Stimulated activated memory B cell treated with anti-CD40 and anti-IgM and Interleukin-4, amounts not matched to agents 10 μg/mL and 1 μg/mL and 100 μg/mL, for 72 hours (primary cell): ENCODE measurements at regions not wholly inside any gene's neighbourhood (a gene's known extent, or its start where the extent isn't known, plus 50 kb on each side); places are given as distances from the start of the nearest gene placed in this dataset.

Experiments
- ATAC-seq: fragments of 150-1000 bp; cut with Tn5 transposase; 2 replicates; pipeline ENCODE4 v1.10.0; 2021
- H3K27ac Mint-ChIP-seq: one replicate; pipeline ENCODE4 v1.8.0; 2022; ENCODE audit warnings: mild to moderate bottlenecking, mixed read lengths
- H3K27me3 Mint-ChIP-seq: one replicate; pipeline ENCODE4 v1.8.0; 2022; ENCODE audit warnings: mixed read lengths
- H3K36me3 Mint-ChIP-seq: one replicate; pipeline ENCODE4 v1.8.0; 2022; ENCODE audit warnings: mixed read lengths
- H3K4me1 Mint-ChIP-seq: one replicate; pipeline ENCODE4 v1.8.0; 2022; ENCODE audit warnings: mixed read lengths
- H3K4me3 Mint-ChIP-seq: one replicate; pipeline ENCODE4 v1.8.0; 2022; ENCODE audit warnings: mild to moderate bottlenecking, moderate library complexity, mixed read lengths
- H3K9me3 Mint-ChIP-seq: one replicate; pipeline ENCODE4 v1.8.0; 2022; ENCODE audit warnings: mixed read lengths

DNA sequence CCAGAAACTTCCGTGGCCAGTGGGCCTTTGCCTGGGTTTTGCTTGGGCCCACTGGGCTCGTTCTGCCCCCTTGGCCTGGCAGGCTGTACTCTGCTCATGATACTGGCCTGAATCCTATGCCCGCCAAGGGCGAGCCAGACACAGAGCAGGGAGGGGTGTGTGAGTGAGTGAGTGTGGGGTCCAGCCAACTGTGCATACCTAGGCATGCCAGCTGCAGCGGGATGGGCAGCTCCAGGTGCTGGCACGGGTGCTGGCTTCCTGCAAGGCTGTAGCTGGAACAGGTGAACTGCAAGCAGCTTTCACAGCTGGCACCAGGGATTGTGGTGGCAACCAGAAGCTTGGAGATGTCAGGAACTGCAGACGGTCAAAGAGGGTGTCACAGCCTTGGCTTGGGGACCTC is 1276.4 kb downstream of the SLC16A7 start:
- Mint-ChIP-seq H3K4me1 (no peaks in the 10 kb centered on the region), H3K9me3 (no peaks in the 10 kb centered on the region), H3K36me3 (no peaks in the 10 kb centered on the region), H3K27ac (no peak overlapping the region), H3K4me3 (no peak overlapping the region), H3K27me3 (no peaks in the 10 kb centered on the region)
- no peak for ATAC-seq

DNA sequence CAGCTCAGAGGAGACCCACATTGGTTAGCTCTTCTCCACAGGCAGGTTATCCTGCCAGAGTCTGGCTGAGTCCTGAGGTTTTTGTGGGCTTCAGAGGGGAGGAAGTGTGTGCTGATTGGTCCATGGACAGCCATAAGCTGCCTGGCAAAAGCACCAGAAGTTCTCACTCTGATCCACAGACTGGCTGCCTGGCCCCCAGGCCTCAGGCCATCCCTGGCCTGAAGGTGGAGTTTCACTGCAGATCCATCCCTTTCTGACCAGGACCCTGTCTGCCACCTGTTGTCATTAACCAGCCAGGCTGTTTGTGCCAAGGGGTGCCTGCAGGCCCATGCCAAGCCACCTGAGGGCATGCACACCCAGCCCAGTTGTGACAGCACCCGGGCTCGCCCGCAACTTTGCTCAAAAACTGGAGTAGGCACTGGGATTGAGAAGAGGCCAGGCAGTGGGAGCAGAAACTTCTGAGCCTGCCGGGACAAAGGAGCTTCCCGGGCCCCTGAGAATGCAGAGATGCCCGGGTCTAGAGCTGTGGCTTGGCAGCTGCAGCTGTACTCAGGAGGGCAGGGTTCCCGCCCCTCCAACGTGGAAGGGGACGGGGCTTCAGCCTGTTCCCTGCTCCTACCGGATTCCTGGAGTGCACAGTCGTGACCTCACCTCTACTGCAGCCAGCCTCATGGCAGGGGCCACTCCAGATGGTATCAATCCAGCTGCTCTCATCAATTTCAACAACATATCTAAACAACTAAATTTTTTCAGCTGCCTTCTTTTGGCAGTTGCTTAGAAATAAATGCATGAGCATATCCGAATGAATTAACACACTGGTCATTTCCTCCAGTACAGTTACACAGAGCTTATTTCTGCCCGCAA is 1277.3 kb downstream of the SLC16A7 start:
- Mint-ChIP-seq H3K27me3 (no peaks in the 10 kb centered on the region), H3K27ac (no peak overlapping the region), H3K4me3 (no peak overlapping the region), H3K36me3 (no peaks in the 10 kb centered on the region), H3K9me3 (no peaks in the 10 kb centered on the region), H3K4me1 (no peaks in the 10 kb centered on the region)
- ATAC-seq, result peak; percentile 24

DNA sequence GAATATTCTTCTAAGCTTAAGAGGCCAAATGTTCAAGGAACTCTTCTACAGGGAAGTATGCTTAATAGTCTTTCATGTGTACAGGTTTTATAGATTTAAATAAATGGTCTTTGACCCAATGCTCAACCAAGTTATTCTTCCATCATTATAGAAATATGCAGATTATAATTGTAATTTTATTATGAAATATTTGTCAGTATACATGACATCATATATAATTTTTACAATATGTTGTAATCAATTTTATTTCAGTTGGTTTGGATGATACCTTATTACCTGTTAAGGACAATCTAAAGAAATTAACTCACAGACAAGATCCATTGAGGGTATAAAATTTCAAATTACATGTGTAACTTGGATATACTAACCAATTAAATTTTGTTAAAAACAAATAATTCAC is 1278.3 kb downstream of the SLC16A7 start:
- no peak overlapping the region for H3K27ac Mint-ChIP-seq
- H3K4me1 Mint-ChIP-seq, result no peaks in the 10 kb centered on the region
- no peaks in the 10 kb centered on the region for H3K36me3 Mint-ChIP-seq
- peaks cover 5% of the 10 kb centered on the region for H3K9me3 Mint-ChIP-seq
- ATAC-seq, result no peak
- H3K27me3 Mint-ChIP-seq, result no peaks in the 10 kb centered on the region
- H3K4me3 Mint-ChIP-seq, result no peak overlapping the region

DNA sequence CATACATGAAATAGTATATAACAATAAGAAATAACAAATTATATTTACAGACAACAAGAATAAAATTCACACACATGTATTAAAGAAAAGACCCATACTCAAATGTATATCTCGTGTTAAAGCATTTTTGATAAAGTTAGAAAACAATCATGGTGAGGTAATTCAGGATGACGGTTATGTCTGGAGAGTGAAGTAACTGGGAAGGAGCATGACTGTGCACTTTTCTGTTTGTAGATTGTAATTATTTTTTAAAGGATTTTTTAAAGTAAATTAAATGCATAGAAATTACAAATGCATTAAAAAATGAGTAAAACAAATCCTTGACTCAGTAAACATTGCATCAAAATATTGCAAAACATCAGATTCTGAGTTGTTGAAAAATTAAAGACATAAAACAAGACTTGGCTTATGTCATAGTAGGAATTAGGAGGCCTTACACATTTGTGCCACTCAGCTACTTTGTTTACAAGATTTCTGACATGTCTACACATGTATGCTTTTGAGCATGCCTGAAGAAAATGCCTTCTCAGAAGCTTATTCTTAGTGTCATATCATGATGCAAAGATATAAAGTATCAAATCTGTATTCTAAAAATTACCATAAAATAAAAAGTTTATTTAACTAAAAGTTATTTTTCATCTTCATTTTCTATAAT is 1325.1 kb downstream of the SLC16A7 start:
- no peaks in the 10 kb centered on the region for H3K9me3 Mint-ChIP-seq
- H3K27ac Mint-ChIP-seq, result no peak overlapping the region
- no peak overlapping the region for H3K4me3 Mint-ChIP-seq
- no peaks in the 10 kb centered on the region for H3K4me1 Mint-ChIP-seq
- ATAC-seq, result no peak
- no peaks in the 10 kb centered on the region for H3K27me3 Mint-ChIP-seq
- H3K36me3 Mint-ChIP-seq, result no peaks in the 10 kb centered on the region

DNA sequence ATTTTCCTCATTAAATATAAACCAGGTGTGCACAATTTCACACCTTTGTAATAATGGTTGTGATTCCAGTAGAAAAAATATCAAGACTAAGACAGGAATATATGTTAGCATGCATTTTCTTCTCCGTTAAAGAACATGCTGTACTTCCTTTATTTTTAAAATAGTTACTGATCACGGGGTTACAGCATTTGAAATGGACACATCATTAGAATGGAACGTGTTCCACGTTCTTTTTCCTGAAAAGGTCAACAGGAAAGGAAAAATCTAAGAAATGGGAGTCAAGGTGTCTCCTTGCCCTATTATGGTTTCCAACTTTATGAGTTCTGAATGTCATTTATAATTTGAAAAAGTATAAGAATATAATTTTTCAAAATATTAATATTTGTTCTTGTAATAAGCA is 1325.7 kb downstream of the SLC16A7 start:
- H3K4me1 Mint-ChIP-seq, result no peaks in the 10 kb centered on the region

DNA sequence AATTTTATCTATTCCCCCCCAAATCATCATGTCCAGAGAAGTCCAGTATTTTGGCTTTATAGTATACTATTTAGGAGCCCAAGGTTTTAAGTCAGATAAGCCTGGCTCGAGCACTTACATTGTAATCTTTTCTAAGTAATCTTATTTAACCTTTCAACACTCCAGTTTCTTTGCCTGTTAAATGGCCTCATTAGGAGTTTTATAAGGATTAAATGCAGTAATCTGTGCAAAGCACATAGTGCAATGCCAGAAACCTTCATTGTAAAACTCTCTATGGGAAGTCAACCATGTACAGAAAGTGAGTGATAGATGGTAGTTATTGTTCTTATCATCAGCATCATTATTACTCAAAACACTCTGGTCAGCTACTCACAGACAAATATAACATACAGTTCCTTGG is 1330.4 kb downstream of the SLC16A7 start:
- no peak overlapping the region for H3K27ac Mint-ChIP-seq
- H3K4me1 Mint-ChIP-seq, result no peaks in the 10 kb centered on the region
- H3K27me3 Mint-ChIP-seq, result no peaks in the 10 kb centered on the region
- H3K4me3 Mint-ChIP-seq, result no peak overlapping the region
- peaks cover 8% of the 10 kb centered on the region for H3K9me3 Mint-ChIP-seq
- no peak for ATAC-seq
- no peaks in the 10 kb centered on the region for H3K36me3 Mint-ChIP-seq

More for the DNA sequence above, 1325.7 kb downstream of the SLC16A7 start:
- no peak for ATAC-seq
- Mint-ChIP-seq H3K4me3 (no peak overlapping the region), H3K27ac (no peak overlapping the region), H3K36me3 (no peaks in the 10 kb centered on the region), H3K27me3 (no peaks in the 10 kb centered on the region), H3K9me3 (no peaks in the 10 kb centered on the region)

DNA sequence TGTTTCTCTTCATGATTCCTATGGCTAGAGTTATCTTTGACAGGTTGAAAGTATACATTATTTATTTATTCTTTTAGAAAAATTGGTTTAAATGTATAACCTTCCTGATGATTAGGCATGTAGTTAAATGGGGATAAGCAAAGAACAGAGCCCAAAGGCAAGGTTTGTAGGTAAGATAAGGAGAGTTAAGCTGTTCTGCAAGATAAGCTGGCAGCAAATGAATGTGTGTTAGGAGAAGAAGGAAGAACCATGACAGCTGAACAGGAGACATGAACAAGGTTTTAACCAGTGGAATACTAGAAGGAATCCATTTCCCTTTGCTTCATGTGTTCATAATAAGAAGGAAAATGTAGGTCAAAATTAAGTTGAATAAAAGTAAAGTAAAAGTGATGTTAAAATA is 1330.1 kb upstream of the USP15 start:
- H3K4me3 Mint-ChIP-seq, result no peak overlapping the region
- ATAC-seq, result no peak
- peaks cover 14% of the 10 kb centered on the region for H3K9me3 Mint-ChIP-seq
- H3K36me3 Mint-ChIP-seq, result no peaks in the 10 kb centered on the region
- no peaks in the 10 kb centered on the region for H3K27me3 Mint-ChIP-seq
- no peaks in the 10 kb centered on the region for H3K4me1 Mint-ChIP-seq
- no peak overlapping the region for H3K27ac Mint-ChIP-seq

DNA sequence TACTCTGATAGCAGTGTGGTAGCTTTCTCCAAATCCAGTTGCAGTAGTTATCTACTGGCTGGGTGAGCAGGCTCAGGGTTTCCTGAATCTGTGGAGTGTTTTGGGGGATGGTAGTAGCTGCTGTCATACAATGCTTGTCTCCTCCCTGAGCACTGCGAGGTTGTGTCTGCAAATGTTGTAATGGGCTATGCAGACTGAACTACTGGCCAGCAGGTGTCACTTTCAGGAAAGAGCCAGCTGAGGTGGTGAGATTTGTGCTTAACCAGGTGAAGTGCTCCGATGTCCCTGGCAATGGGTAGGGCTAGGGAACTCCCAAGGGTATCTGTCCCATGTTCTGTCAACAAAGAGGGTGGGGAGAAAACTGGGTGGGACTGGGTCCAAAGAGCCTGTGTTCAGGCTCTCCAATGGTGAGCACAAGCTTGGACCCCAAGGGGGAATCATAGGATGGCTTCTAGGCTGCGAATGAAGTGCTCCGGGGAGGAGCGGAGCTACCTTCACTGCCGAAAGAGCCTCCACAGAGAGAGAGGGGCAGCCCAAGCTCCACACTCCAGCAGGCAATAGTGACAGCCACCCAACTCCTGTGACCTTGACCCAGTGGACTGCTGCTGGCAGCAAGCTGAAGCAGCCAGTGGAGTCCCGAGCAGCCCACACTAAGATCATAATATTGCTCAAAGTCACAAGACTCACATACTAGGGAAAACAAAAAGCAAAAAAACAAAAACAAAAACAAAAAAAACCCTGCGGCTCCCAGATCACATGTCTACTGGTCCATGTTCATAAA is 1324.0 kb upstream of the USP15 start:
- Mint-ChIP-seq H3K27me3 (no peaks in the 10 kb centered on the region), H3K36me3 (no peaks in the 10 kb centered on the region), H3K27ac (no peak overlapping the region), H3K4me1 (no peaks in the 10 kb centered on the region), H3K9me3 (peaks cover 13% of the 10 kb centered on the region), H3K4me3 (no peak overlapping the region)
- no peak for ATAC-seq

DNA sequence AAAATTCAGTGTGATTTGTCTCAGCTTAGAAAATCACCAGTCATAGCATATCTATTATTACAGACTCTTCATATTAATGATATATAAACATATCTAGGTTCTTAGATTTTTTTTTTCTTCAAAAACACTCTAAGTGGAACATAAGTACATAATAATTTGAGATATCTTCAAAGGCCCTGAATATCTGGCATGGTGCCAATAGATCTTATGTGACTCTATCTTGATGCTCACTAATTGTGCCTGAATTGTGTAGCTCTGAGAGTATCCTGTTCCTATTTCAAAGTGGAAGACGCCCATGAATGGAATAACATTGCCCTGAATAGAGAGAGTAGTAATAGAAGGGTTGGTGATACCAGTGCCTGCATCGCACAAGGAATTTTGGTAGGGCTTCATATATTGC is 1312.7 kb upstream of the USP15 start:
- H3K27me3 Mint-ChIP-seq, result no peaks in the 10 kb centered on the region
- no peak overlapping the region for H3K4me3 Mint-ChIP-seq

DNA sequence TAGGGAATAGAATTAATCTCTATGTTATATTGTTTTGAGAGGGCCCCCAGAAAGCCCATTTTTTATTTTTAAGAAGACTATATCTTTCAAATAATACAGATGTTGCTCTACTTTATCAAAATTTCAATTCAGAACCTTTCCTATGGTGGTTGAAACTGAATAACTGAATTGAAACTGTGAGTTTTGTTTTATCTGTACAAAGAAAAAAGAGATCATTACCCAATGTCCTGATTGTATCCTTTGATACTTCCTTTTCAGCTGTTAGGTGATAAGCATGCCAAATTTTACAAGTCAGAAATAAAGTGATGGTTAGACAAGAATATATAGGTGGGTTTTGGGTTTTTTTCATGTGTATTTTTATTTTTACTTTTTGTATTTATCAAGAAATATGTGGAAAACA is 1293.1 kb upstream of the USP15 start:
- H3K4me3 Mint-ChIP-seq, result no peak overlapping the region
- no peaks in the 10 kb centered on the region for H3K36me3 Mint-ChIP-seq
- H3K27me3 Mint-ChIP-seq, result no peaks in the 10 kb centered on the region
- ATAC-seq, result no peak
- H3K9me3 Mint-ChIP-seq, result peaks cover 8% of the 10 kb centered on the region
- H3K4me1 Mint-ChIP-seq, result no peaks in the 10 kb centered on the region
- no peak overlapping the region for H3K27ac Mint-ChIP-seq

More for the DNA sequence above, 1312.7 kb upstream of the USP15 start:
- Mint-ChIP-seq H3K27ac (no peak overlapping the region), H3K4me1 (no peaks in the 10 kb centered on the region), H3K36me3 (no peaks in the 10 kb centered on the region), H3K9me3 (peaks cover 5% of the 10 kb centered on the region)
- ATAC-seq, result no peak

DNA sequence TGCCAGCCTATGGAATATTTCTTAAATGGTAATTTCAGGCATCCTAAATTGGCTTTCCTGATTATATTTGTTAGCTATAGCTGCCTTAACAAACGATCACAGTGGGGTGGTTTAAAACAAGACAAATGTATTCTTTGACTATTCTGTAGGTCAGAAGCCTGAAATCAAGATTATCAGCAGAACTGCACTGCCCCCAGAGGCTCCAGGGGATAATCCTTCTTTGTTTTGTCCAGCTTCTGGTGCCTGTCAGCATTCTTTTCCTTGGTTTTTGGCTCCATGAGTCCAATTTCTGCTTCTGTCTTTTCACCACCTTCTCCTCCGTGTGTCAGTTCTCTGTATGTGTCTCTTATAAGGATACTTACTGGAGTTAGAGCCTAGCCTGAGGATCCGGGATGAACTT is 1282.2 kb upstream of the USP15 start:
- H3K4me1 Mint-ChIP-seq, result no peaks in the 10 kb centered on the region
- no peaks in the 10 kb centered on the region for H3K36me3 Mint-ChIP-seq
- no peaks in the 10 kb centered on the region for H3K27me3 Mint-ChIP-seq
- no peak for ATAC-seq
- no peak overlapping the region for H3K4me3 Mint-ChIP-seq
- peaks cover 2% of the 10 kb centered on the region for H3K9me3 Mint-ChIP-seq
- no peak overlapping the region for H3K27ac Mint-ChIP-seq

DNA sequence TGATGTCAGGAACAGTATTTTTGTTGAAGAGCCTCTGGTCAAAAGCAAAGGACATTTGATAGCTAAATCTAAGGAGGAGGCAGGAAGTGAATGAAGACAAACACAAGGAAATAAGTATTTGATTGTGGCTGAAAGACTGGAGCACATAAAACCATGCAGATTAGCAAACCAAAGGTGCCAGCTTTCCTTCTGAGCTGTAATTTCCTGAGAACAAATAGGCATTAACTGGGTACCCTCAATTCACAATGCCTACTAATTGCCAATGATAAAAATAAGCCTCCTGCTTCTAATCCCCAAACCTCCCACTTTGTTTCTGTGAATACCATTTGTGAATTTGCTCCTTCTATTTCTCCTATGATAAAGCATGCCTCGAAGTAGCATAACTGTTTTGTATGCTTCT is 1279.6 kb upstream of the USP15 start:
- Mint-ChIP-seq H3K9me3 (peaks cover 3% of the 10 kb centered on the region), H3K4me1 (no peaks in the 10 kb centered on the region), H3K4me3 (no peak overlapping the region), H3K27ac (no peak overlapping the region), H3K27me3 (no peaks in the 10 kb centered on the region), H3K36me3 (no peaks in the 10 kb centered on the region)
- no peak for ATAC-seq

DNA sequence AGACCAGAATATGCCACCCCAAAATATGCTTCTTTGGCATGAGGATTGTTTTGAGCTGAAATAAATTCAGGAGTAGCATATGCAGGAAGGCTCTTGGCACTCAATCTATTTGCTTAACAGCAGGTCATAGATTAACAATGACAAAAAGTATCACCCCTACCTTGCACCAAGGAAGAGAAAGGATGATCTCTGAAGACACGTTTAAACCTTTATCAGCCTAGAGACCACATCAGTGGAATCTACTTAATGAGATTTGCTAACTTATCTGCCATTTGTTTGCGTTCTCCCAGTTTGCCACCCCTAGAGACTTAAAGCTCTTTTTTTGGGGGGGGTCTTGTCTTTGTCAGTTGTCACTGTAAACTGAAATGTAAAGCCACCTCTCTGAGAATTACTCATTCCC is 1278.7 kb upstream of the USP15 start:
- H3K9me3 Mint-ChIP-seq, result peaks cover 3% of the 10 kb centered on the region
- no peak for ATAC-seq
- H3K4me3 Mint-ChIP-seq, result no peak overlapping the region
- H3K36me3 Mint-ChIP-seq, result no peaks in the 10 kb centered on the region
- H3K4me1 Mint-ChIP-seq, result no peaks in the 10 kb centered on the region
- no peak overlapping the region for H3K27ac Mint-ChIP-seq
- no peaks in the 10 kb centered on the region for H3K27me3 Mint-ChIP-seq

DNA sequence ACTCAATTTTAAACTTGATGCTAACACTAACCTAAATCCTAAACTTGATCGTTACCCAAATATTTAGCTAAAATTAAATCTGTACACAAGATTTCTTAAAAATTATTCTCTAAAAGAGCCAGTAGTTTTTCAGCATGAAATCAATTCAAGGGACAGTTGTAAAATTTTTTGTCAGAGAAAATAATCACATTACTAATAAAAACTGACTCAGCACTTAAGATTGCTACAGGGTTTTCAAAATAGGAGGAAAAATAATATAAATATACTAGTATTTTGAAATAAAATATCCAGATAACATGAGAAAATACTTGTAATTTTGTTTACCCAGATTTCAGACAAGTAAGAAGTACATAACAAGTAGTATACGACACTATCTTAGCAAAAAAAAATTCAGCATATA is 1268.1 kb upstream of the USP15 start:
- H3K9me3 Mint-ChIP-seq, result no peaks in the 10 kb centered on the region
- H3K4me1 Mint-ChIP-seq, result no peaks in the 10 kb centered on the region
- no peaks in the 10 kb centered on the region for H3K36me3 Mint-ChIP-seq
- H3K4me3 Mint-ChIP-seq, result no peak overlapping the region
- H3K27ac Mint-ChIP-seq, result no peak overlapping the region
- ATAC-seq, result no peak
- H3K27me3 Mint-ChIP-seq, result no peaks in the 10 kb centered on the region

DNA sequence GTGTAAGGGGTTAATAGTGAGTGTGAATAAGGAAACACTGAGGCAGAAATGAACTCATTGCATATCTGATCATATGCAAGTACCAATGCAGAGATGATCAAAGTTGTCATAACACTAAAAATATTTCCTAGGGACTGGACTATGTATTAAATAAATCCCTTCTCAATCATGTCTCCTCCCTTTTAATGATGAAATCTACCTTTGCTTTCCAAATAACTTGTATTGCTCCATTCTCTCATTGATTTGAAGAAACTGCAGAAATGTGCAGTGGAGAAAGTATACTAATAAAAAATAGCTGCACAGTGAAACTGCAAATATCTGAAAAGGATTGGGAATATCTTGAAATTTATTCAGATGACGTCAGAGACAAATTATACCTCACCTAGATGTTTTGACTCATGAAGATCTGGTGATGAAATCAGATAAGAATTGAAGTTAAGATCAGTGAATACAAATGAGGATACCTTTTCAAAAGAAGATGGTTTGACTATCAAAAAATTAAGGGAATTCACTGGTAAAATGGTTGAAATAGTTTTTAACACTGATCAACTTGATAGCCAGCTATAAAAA is 1264.9 kb upstream of the USP15 start:
- Mint-ChIP-seq H3K4me1 (no peaks in the 10 kb centered on the region), H3K4me3 (no peak overlapping the region), H3K27ac (no peak overlapping the region), H3K36me3 (no peaks in the 10 kb centered on the region), H3K9me3 (peaks cover 2% of the 10 kb centered on the region), H3K27me3 (no peaks in the 10 kb centered on the region)
- no peak for ATAC-seq
